ENCODE measurements at regions not wholly inside any gene's neighbourhood (a gene's known extent, or its start where the extent isn't known, plus 50 kb on each side); places are given as distances from the start of the nearest gene placed in this dataset.

GRCh38 chr10:4265964-4266363 is 481.0 kb upstream of the KLF6 start:
- no peak for DNase-seq (ENCODE audit: low read depth)
- in situ Hi-C loops (cut with HindIII; ENCODE audit: low pct_unique_long_range_greater_than_20kb, low sequenced_read_pairs): no loop called here

GRCh38 chr10:4264209-4264865 is 479.3 kb upstream of the KLF6 start:
- in situ Hi-C loops (cut with HindIII; ENCODE audit: low pct_unique_long_range_greater_than_20kb, low sequenced_read_pairs): no loop called here
- no peak for DNase-seq (ENCODE audit: low read depth)

- DNase-seq (ENCODE audit: low read depth): no peak
- in situ Hi-C loops (cut with HindIII; ENCODE audit: low pct_unique_long_range_greater_than_20kb, low sequenced_read_pairs): no loop called here
Observed at GRCh38 chr10:4263601-4263921, 478.6 kb upstream of the KLF6 start.

- in situ Hi-C loops (cut with HindIII; ENCODE audit: low pct_unique_long_range_greater_than_20kb, low sequenced_read_pairs): no loop called here
- DNase-seq (ENCODE audit: low read depth): no peak
Observed at GRCh38 chr10:4262870-4263600, 478.0 kb upstream of the KLF6 start.

GRCh38 chr10:4262449-4262848 is 477.4 kb upstream of the KLF6 start:
- in situ Hi-C loops (cut with HindIII; ENCODE audit: low pct_unique_long_range_greater_than_20kb, low sequenced_read_pairs): no loop called here
- DNase-seq (ENCODE audit: low read depth): no peak

GRCh38 chr10:4260483-4261124 is 475.6 kb upstream of the KLF6 start:
- DNase-seq (ENCODE audit: low read depth): no peak
- in situ Hi-C loops (cut with HindIII; ENCODE audit: low pct_unique_long_range_greater_than_20kb, low sequenced_read_pairs): no loop called here

- in situ Hi-C loops (cut with HindIII; ENCODE audit: low pct_unique_long_range_greater_than_20kb, low sequenced_read_pairs): no loop called here
- DNase-seq (ENCODE audit: low read depth): no peak
Observed at GRCh38 chr10:4257939-4258465, 473.0 kb upstream of the KLF6 start.

- in situ Hi-C loops (cut with HindIII; ENCODE audit: low pct_unique_long_range_greater_than_20kb, low sequenced_read_pairs): no loop called here
- no peak for DNase-seq (ENCODE audit: low read depth)
Observed at GRCh38 chr10:4256971-4257370, 472.0 kb upstream of the KLF6 start.

- DNase-seq (ENCODE audit: low read depth): no peak
- in situ Hi-C loops (cut with HindIII; ENCODE audit: low pct_unique_long_range_greater_than_20kb, low sequenced_read_pairs): no loop called here
Observed at GRCh38 chr10:4255751-4256150, 470.7 kb upstream of the KLF6 start.

- in situ Hi-C loops (cut with HindIII; ENCODE audit: low pct_unique_long_range_greater_than_20kb, low sequenced_read_pairs): no loop called here
- DNase-seq (ENCODE audit: low read depth): no peak
Observed at GRCh38 chr10:4254101-4254994, 469.3 kb upstream of the KLF6 start.

GRCh38 chr10:4252701-4253100 is 467.7 kb upstream of the KLF6 start:
- in situ Hi-C loops (cut with HindIII; ENCODE audit: low pct_unique_long_range_greater_than_20kb, low sequenced_read_pairs): no loop called here
- DNase-seq (ENCODE audit: low read depth): no peak

GRCh38 chr10:4250587-4250887 is 465.5 kb upstream of the KLF6 start:
- no peak for DNase-seq (ENCODE audit: low read depth)
- in situ Hi-C loops (cut with HindIII; ENCODE audit: low pct_unique_long_range_greater_than_20kb, low sequenced_read_pairs): no loop called here

GRCh38 chr10:4249841-4250586 is 465.0 kb upstream of the KLF6 start:
- no peak for DNase-seq (ENCODE audit: low read depth)
- in situ Hi-C loops (cut with HindIII; ENCODE audit: low pct_unique_long_range_greater_than_20kb, low sequenced_read_pairs): no loop called here

- in situ Hi-C loops (cut with HindIII; ENCODE audit: low pct_unique_long_range_greater_than_20kb, low sequenced_read_pairs): no loop called here
- DNase-seq (ENCODE audit: low read depth): no peak
Observed at GRCh38 chr10:4247379-4247778, 462.4 kb upstream of the KLF6 start.

- in situ Hi-C loops (cut with HindIII; ENCODE audit: low pct_unique_long_range_greater_than_20kb, low sequenced_read_pairs): no loop called here
- no peak for DNase-seq (ENCODE audit: low read depth)
Observed at GRCh38 chr10:4246881-4247358, 461.9 kb upstream of the KLF6 start.

GRCh38 chr10:4243651-4244050 is 458.6 kb upstream of the KLF6 start:
- in situ Hi-C loops (cut with HindIII; ENCODE audit: low pct_unique_long_range_greater_than_20kb, low sequenced_read_pairs): no loop called here
- DNase-seq (ENCODE audit: low read depth): peak; percentile 70

- no peak for DNase-seq (ENCODE audit: low read depth)
- in situ Hi-C loops (cut with HindIII; ENCODE audit: low pct_unique_long_range_greater_than_20kb, low sequenced_read_pairs): no loop called here
Observed at GRCh38 chr10:4243169-4243568, 458.2 kb upstream of the KLF6 start.

- in situ Hi-C loops (cut with HindIII; ENCODE audit: low pct_unique_long_range_greater_than_20kb, low sequenced_read_pairs): no loop called here
- no peak for DNase-seq (ENCODE audit: low read depth)
Observed at GRCh38 chr10:4242561-4243035, 457.6 kb upstream of the KLF6 start.

Measured in Caki2 (cell line).